GM23248 (cell line): ENCODE measurements at regions not wholly inside any gene's neighbourhood (a gene's known extent, or its start where the extent isn't known, plus 50 kb on each side); places are given as distances from the start of the nearest gene placed in this dataset.
A peak's percentile ranks its signal among the peaks of the same experiment; 100 is the strongest.

Source experiments
- DNase-seq: peaks from one replicate; pipeline ENCODE4 v3.0.0-alpha.2; 2015
- H2AFZ ChIP-seq: fragments of 200-600 bp; sonication (generic); 2 replicates; pipeline ENCODE4 v1.6.1; 2016; ENCODE audit warnings: antibody characterized with exemption
- H3F3A ChIP-seq: fragments of 200-600 bp; sonication (generic); 2 replicates; pipeline ENCODE4 v1.6.1; 2016; ENCODE audit warnings: mild to moderate bottlenecking, antibody characterized with exemption, mixed run types; ENCODE audit not compliant: insufficient read depth
- H3K27ac ChIP-seq: fragments of 200-600 bp; sonication (generic); 2 replicates; pipeline ENCODE4 v1.5.1; 2016; ENCODE audit warnings: mild to moderate bottlenecking
- H3K27me3 ChIP-seq: fragments of 200-600 bp; sonication (generic); replicated peaks from 2 replicates; pipeline ENCODE4 v1.6.1; 2016; ENCODE audit warnings: mild to moderate bottlenecking; ENCODE audit not compliant: insufficient read depth
- H3K36me3 ChIP-seq: fragments of 200-600 bp; sonication (generic); 2 replicates; pipeline ENCODE4 v1.6.1; 2016; ENCODE audit warnings: low read depth, mild to moderate bottlenecking
- H3K4me1 ChIP-seq: fragments of 200-600 bp; sonication (generic); 2 replicates; pipeline ENCODE4 v1.6.1; 2016; ENCODE audit warnings: mild to moderate bottlenecking; ENCODE audit not compliant: insufficient read depth
- H3K4me2 ChIP-seq: fragments of 200-600 bp; sonication (generic); one replicate; pipeline ENCODE4 v1.6.1; 2016; ENCODE audit warnings: mild to moderate bottlenecking; ENCODE audit not compliant: unreplicated experiment
- H3K4me3 ChIP-seq: fragments of 200-600 bp; sonication (generic); 2 replicates; pipeline ENCODE4 v1.5.1; 2016; ENCODE audit warnings: mild to moderate bottlenecking
- H3K79me2 ChIP-seq: fragments of 200-600 bp; sonication (generic); 2 replicates; pipeline ENCODE4 v1.6.1; 2016; ENCODE audit warnings: mild to moderate bottlenecking; ENCODE audit not compliant: insufficient read depth
- H3K9ac ChIP-seq: fragments of 200-600 bp; sonication (generic); 2 replicates; pipeline ENCODE4 v1.6.1; 2016; ENCODE audit warnings: mild to moderate bottlenecking
- H3K9me2 ChIP-seq: fragments of 200-600 bp; sonication (generic); 2 replicates; pipeline ENCODE4 v1.6.1; 2016; ENCODE audit warnings: mixed run types, mild to moderate bottlenecking, moderate library complexity; ENCODE audit not compliant: insufficient read depth
- H3K9me3 ChIP-seq: fragments of 200-600 bp; sonication (generic); one replicate; pipeline ENCODE4 v1.6.1; 2017; ENCODE audit warnings: low read depth
- H4K20me1 ChIP-seq: fragments of 200-600 bp; sonication (generic); 2 replicates; pipeline ENCODE4 v1.6.0; 2016; ENCODE audit not compliant: insufficient read depth
- EZH2 ChIP-seq: fragments of 200-600 bp; sonication (generic); IDR thresholded peaks from 2 replicates; pipeline ENCODE4 v1.6.1; 2018; ENCODE audit warnings: antibody characterized with exemption, mild to moderate bottlenecking; ENCODE audit not compliant: insufficient read depth, poor library complexity, severe bottlenecking
- EZH2phosphoT487 ChIP-seq: fragments of 200-600 bp; sonication (generic); IDR thresholded peaks from 2 replicates; pipeline ENCODE4 v1.6.1; 2018; ENCODE audit warnings: antibody characterized with exemption, moderate library complexity, mild to moderate bottlenecking, low read depth; ENCODE audit not compliant: insufficient read depth
- WGBS, 2 experiments: methylation state at CpG; one replicate each; pipeline ENCODE4 v1.1.6; 2015 to 2017; ENCODE audit warnings: low lambda C conversion rate in 2 of 2, low coverage in 1 of 2; ENCODE audit errors: missing lambda C conversion rate in 2 of 2; 5-methylcytosine and 5-hydroxymethylcytosine counted together
- in situ Hi-C: fragments of 300-500 bp; cut with MboI; formaldehyde crosslinking; loops from 2 replicates; pipeline ENCODE4 v1.15.0; 2020

GRCh38 chr6:79353226-79353625, 118.7 kb upstream of the HMGN3 start:
- in situ Hi-C loops = no loop called here
- Histone ChIP-seq H3K9me3 (no peaks in the 10 kb centered on the region), H4K20me1 (no peaks in the 10 kb centered on the region), H3K4me3 (peak overlapping the region; percentile 61), H3K36me3 (no peaks in the 10 kb centered on the region), H3K4me2 (peak overlapping the region; percentile 77), H3K27ac (peak overlapping the region; percentile 17; the same call in 1 of the 2 replicates), H3K9ac (peak overlapping the region; percentile 56), H3K4me1 (peaks cover 8% of the 10 kb centered on the region; the same call in 1 of the 2 replicates), H3K27me3 (no peaks in the 10 kb centered on the region), H3K9me2 (no peaks in the 10 kb centered on the region), H3F3A (no peaks in the 10 kb centered on the region), H3K79me2 (no peaks in the 10 kb centered on the region), H2AFZ (peak overlapping the region; percentile 75)
- peak; percentile 65 for DNase-seq
- no peak for TF ChIP-seq EZH2phosphoT487
- WGBS, 2 experiments = 15 to 19% methylated on average over 4 of the region's 4 CpGs

GRCh38 chr6:79338493-79338892, 104.0 kb upstream of the HMGN3 start:
- Histone ChIP-seq H3K79me2 (no peaks in the 10 kb centered on the region), H2AFZ (no peak overlapping the region), H3K27me3 (no peaks in the 10 kb centered on the region), H3K4me1 (peaks cover 9% of the 10 kb centered on the region; the same call in 1 of the 2 replicates), H3K9me2 (no peaks in the 10 kb centered on the region), H3K9me3 (no peaks in the 10 kb centered on the region), H3K4me2 (no peak overlapping the region), H3K27ac (no peak overlapping the region), H3K36me3 (no peaks in the 10 kb centered on the region), H3K9ac (no peak overlapping the region), H3K4me3 (no peak overlapping the region), H4K20me1 (no peaks in the 10 kb centered on the region), H3F3A (no peaks in the 10 kb centered on the region)
- TF ChIP-seq EZH2phosphoT487 (no peak), EZH2 (no peak)
- in situ Hi-C loops = no loop called here
- WGBS, 2 experiments = 74 to 77% methylated on average over 5 of the region's 5 CpGs
- DNase-seq = no peak

GRCh38 chr6:79335133-79335674, 100.7 kb upstream of the HMGN3 start:
- no peak overlapping the region for H2AFZ ChIP-seq
- no peaks in the 10 kb centered on the region for H4K20me1 ChIP-seq
- in situ Hi-C loops = no loop called here
- H3K4me3 ChIP-seq = no peak overlapping the region
- peaks cover 9% of the 10 kb centered on the region; the same call in 1 of the 2 replicates for H3K4me1 ChIP-seq
- H3K27me3 ChIP-seq = no peaks in the 10 kb centered on the region
- H3K27ac ChIP-seq = no peak overlapping the region
- no peaks in the 10 kb centered on the region for H3K9me3 ChIP-seq
- TF ChIP-seq EZH2 (no peak), EZH2phosphoT487 (no peak)
- H3F3A ChIP-seq = no peaks in the 10 kb centered on the region
- no peaks in the 10 kb centered on the region for H3K79me2 ChIP-seq
- H3K9ac ChIP-seq = no peak overlapping the region
- 3 to 8% methylated on average over 2 of the region's 2 CpGs for WGBS, 2 experiments
- H3K4me2 ChIP-seq = peak overlapping the region; percentile 12
- H3K36me3 ChIP-seq = no peaks in the 10 kb centered on the region
- H3K9me2 ChIP-seq = no peaks in the 10 kb centered on the region
- DNase-seq = peak; percentile 30

- no peak for TF ChIP-seq EZH2phosphoT487
- no peak for TF ChIP-seq EZH2
- in situ Hi-C loops = no loop called here
- Histone ChIP-seq H3K9ac (no peak overlapping the region), H3K79me2 (no peaks in the 10 kb centered on the region), H3K4me2 (peak overlapping the region; percentile 12), H3K36me3 (no peaks in the 10 kb centered on the region), H3K27ac (no peak overlapping the region), H3K4me3 (no peak overlapping the region), H3F3A (no peaks in the 10 kb centered on the region), H3K4me1 (peaks cover 9% of the 10 kb centered on the region; the same call in 1 of the 2 replicates), H3K9me3 (no peaks in the 10 kb centered on the region), H4K20me1 (no peaks in the 10 kb centered on the region), H2AFZ (no peak overlapping the region), H3K27me3 (no peaks in the 10 kb centered on the region), H3K9me2 (no peaks in the 10 kb centered on the region)
- peak; percentile 26 for DNase-seq
- WGBS, 2 experiments = 3 to 8% methylated on average over 4 of the region's 4 CpGs
Measured at GRCh38 chr6:79334674-79335073, 100.2 kb upstream of the HMGN3 start.
